ENCODE measurements at regions not wholly inside any gene's neighbourhood (a gene's known extent, or its start where the extent isn't known, plus 50 kb on each side); places are given as distances from the start of the nearest gene placed in this dataset.
"Not testable (repeated sequence)": the region's sequence is repeated elsewhere in the genome, so short reads cannot be mapped to it uniquely, and the experiment has no call there.

DNA sequence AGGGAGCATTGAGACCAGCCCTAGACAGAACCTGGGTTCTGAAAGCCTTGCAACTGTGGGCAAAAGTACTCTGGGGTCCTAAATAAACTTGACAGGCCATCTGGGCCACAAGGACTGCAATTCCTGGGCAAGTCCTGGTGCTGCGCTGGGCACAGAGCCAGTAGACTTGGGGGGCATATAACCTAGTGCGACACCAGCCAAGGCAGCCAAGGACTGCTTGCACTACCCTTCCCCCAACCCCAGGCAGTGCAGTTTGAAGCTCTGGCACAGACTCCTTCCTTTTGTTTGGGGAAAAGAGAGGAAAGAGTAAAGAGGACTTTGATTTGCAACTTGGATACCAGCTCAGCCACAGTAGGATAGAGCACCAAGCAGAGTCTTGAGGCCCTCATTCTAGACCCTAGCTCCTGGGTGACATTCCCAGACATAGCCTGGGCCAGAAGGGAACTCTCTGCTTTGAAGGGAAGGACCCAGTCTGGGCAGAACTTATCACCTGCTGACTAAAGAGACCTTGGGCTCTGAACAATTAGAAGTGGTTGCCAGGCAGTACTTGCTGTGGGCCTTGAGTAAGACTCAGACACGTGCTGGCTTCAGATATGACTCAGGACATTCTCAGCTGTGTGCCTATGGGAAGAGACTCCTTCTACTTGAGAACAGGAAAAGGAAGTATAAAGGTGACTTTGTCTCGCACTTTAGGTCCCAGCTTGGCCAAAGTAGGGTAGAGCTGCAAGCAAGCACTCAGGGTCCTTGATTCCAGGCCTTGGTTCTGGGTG is 522.8 kb downstream of the GLUD2 start:
- peak; percentile 59 for DNase-seq (ENCODE audit: low read depth)
- TF ChIP-seq, protein P1, sequence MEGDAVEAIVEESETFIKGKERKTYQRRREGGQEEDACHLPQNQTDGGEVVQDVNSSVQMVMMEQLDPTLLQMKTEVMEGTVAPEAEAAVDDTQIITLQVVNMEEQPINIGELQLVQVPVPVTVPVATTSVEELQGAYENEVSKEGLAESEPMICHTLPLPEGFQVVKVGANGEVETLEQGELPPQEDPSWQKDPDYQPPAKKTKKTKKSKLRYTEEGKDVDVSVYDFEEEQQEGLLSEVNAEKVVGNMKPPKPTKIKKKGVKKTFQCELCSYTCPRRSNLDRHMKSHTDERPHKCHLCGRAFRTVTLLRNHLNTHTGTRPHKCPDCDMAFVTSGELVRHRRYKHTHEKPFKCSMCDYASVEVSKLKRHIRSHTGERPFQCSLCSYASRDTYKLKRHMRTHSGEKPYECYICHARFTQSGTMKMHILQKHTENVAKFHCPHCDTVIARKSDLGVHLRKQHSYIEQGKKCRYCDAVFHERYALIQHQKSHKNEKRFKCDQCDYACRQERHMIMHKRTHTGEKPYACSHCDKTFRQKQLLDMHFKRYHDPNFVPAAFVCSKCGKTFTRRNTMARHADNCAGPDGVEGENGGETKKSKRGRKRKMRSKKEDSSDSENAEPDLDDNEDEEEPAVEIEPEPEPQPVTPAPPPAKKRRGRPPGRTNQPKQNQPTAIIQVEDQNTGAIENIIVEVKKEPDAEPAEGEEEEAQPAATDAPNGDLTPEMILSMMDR (IDR thresholded peaks at IDR 0.05; ENCODE audit: insufficient read depth, low read length, severe bottlenecking) = no peak
- Histone ChIP-seq H3K4me3 (ENCODE audit: low read depth, low read length) (no peak overlapping the region), H3K36me3 (ENCODE audit: control insufficient read depth, insufficient read depth, low read length) (no peaks in the 10 kb centered on the region), H3K27me3 (ENCODE audit: control insufficient read depth, insufficient read depth, low read length) (no peaks in the 10 kb centered on the region)
- no peak for FAIRE-seq

DNA sequence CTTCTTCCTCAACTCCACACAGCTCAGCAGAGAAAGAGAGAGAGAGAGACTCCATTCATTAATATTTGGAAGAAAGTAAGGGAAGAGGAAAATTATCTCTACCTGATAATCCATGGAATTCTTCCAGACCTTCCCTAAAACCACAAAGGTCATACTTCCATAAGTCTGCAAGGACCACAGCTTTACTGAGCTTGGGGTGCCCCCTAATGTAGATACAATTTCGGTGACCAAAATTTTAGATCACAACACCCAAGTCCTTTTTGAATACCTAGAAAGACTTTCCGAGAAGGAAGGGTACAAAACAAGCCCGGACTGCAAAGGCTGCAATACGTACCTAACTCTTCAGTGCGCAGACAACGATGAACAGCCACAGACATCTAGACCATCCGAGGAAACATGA is 523.9 kb downstream of the GLUD2 start:
- TF ChIP-seq, protein P1 (IDR thresholded peaks at IDR 0.05; ENCODE audit: insufficient read depth, low read length, severe bottlenecking) = no peak
- no peak for FAIRE-seq

DNA sequence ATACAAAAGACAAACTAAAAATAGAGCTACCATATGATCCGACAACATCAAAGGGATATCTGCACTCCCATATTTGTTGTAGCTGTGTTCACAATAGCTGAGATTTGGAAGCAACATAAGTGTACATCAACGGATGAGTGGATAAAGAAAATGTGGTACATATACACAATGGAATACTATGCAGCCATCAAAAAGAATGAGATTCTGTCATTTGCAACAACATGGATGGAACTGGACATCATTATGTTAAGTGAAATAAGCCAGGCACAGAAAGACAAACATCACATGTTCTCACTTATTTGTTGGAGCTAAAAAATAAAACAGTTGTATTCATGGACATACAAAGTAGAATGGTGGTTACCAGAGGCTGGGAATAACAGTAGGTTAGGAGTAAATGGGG is 527.0 kb downstream of the GLUD2 start:
- not testable (repeated sequence) for H3K36me3 ChIP-seq (ENCODE audit: control insufficient read depth, insufficient read depth, low read length); H3K4me3 ChIP-seq (ENCODE audit: low read depth, low read length); FAIRE-seq; DNase-seq (ENCODE audit: low read depth); H3K27me3 ChIP-seq (ENCODE audit: control insufficient read depth, insufficient read depth, low read length)

More for the DNA sequence above, 523.9 kb downstream of the GLUD2 start:
- H3K4me3 ChIP-seq (ENCODE audit: low read depth, low read length) = no peak overlapping the region
- no peak for DNase-seq (ENCODE audit: low read depth)
- no peaks in the 10 kb centered on the region for H3K27me3 ChIP-seq (ENCODE audit: control insufficient read depth, insufficient read depth, low read length)
- H3K36me3 ChIP-seq (ENCODE audit: control insufficient read depth, insufficient read depth, low read length) = no peaks in the 10 kb centered on the region

DNA sequence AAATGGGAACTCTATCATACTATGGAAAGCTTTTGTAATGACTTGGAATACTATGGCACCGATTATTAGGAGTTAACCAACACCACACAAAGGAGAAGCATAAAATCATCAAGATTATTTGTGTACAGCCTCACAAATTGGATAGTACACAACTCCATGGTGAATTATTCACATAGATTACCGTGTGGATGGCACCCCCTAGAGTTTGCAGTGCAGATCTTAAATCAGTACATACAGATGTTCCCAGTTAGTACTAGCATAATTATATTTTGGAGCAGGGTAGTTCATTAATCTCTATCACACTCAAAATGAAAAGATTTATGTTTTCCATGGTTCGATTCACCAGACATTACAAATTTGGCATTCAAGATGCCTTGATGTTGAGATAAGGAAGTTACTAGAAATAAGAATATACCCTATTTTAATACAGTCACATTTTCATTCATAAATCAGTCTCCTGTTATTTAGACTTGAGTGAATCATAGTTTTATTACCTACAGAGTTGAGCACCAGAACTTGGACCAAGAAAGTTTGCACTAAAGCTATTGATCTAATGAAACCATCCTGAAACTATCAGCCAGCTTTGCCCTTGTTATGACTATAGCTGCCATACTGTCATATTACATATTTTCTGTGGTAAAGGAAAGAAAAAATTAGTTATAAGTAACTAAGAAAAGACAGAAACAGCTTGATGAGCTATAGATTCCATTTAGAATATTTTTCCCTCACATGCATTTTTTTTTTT is 531.8 kb downstream of the GLUD2 start:
- DNase-seq (ENCODE audit: low read depth) (peak; percentile 26), FAIRE-seq (no peak)
- H3K27me3 ChIP-seq (ENCODE audit: control insufficient read depth, insufficient read depth, low read length) = no peaks in the 10 kb centered on the region
- no peak overlapping the region for H3K4me3 ChIP-seq (ENCODE audit: low read depth, low read length)
- no peaks in the 10 kb centered on the region for H3K36me3 ChIP-seq (ENCODE audit: control insufficient read depth, insufficient read depth, low read length)
- TF ChIP-seq, protein P1 (IDR thresholded peaks at IDR 0.05; ENCODE audit: insufficient read depth, low read length, severe bottlenecking) = peak; percentile 23

DNA sequence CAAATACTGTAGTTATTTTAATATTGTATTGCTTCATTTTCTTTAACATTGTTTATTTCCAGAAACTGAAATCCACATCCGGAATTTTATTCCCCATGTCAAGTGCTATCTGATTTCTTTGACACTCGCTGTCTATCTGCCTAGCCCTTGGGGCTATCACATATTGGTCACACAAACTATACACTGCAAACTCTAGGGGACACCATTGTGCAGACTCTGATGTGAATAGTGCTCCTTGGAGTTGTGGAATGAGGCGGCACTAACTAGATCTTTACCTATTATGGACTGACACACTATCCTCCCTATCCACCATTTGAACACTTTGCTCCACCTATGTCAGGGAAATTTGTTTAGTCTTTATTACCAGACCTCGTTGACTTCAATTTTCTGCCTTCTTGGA is 534.5 kb downstream of the GLUD2 start:
- DNase-seq (ENCODE audit: low read depth) (peak; percentile 18), FAIRE-seq (no peak)
- TF ChIP-seq, protein P1 (IDR thresholded peaks at IDR 0.05; ENCODE audit: insufficient read depth, low read length, severe bottlenecking) = peak; percentile 26
- no peaks in the 10 kb centered on the region for H3K36me3 ChIP-seq (ENCODE audit: control insufficient read depth, insufficient read depth, low read length)
- H3K27me3 ChIP-seq (ENCODE audit: control insufficient read depth, insufficient read depth, low read length) = no peaks in the 10 kb centered on the region
- no peak overlapping the region for H3K4me3 ChIP-seq (ENCODE audit: low read depth, low read length)

DNA sequence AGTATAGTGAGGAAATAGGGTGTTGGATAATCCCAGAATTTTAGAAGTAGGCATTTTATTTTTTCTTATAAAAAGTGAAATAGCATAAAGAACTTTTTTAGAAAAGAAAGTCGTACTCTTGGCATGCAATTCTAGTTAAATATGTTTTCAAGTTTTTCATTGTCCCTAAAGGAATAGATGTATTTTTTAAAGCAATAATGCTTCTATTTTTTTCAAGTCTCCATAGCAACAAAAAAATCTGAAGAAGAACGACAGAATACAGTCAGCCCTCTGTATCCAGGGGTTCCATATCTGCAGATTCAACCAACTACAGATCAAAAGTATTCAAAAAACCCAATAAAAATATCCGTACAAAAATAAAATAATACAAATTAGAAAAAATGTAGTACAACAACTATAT is 538.2 kb downstream of the GLUD2 start:
- Histone ChIP-seq H3K36me3 (ENCODE audit: control insufficient read depth, insufficient read depth, low read length) (no peaks in the 10 kb centered on the region), H3K27me3 (ENCODE audit: control insufficient read depth, insufficient read depth, low read length) (no peaks in the 10 kb centered on the region), H3K4me3 (ENCODE audit: low read depth, low read length) (no peak overlapping the region)
- TF ChIP-seq, protein P1 (IDR thresholded peaks at IDR 0.05; ENCODE audit: insufficient read depth, low read length, severe bottlenecking) = no peak
- FAIRE-seq (no peak), DNase-seq (ENCODE audit: low read depth) (no peak)
